K562 (cell line): ENCODE measurements at regions not wholly inside any gene's neighbourhood (a gene's known extent, or its start where the extent isn't known, plus 50 kb on each side); places are given as distances from the start of the nearest gene placed in this dataset.

Experiments
- CEBPG ChIP-seq, 3 experiments: fragments of 200-800 bp in 1 of 3; sonication (Bioruptor generic) in 1 of 3; sonication (generic) in 1 of 3; formaldehyde crosslinking in 1 of 3; IDR thresholded peaks in 2 of 3; conservative IDR thresholded peaks in 1 of 3; 2 replicates each; pipeline versions ENCODE4 v1.6.1 to v1.8.0; 2016 to 2022; ENCODE audit warnings: missing compliant biosample characterization in 2 of 3, missing genetic modification characterization in 2 of 3, mild to moderate bottlenecking in 1 of 3, missing genetic modification reagents in 1 of 3
- CUX1 ChIP-seq: fragments of 200-800 bp; sonication (Bioruptor generic); IDR thresholded peaks from 2 replicates; pipeline ENCODE4 v1.6.1; 2016; ENCODE audit warnings: missing genetic modification characterization, missing compliant biosample characterization
- ETV5 ChIP-seq: sonication (generic); formaldehyde crosslinking; IDR thresholded peaks from 2 replicates; pipeline ENCODE4 v1.4.0; 2020; ENCODE audit warnings: low read depth, mild to moderate bottlenecking, missing genetic modification reagents
- GTF2F1 ChIP-seq: IDR thresholded peaks from 2 replicates; pipeline ENCODE4 v1.6.1; 2011; ENCODE audit warnings: low read depth, low read length, improper control_type of control experiment

DNA sequence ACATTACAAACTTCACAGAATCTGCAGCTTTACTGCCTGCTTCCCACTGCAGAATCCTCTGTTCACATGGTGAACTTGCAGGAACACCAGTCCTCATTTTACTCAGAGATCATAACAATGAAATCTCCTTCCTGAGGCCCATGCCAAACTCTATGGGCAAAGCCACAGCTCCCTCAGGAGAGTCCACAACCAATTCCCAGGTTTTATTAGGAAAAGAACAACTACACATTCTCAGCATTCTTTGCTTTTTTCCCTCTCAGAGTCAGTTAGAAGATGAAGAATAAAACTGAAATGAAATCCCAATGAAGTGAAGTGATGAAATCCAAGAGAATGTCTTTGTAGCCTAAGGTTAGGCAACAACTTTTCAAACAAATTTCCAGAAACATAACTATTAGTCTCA is 233.7 kb downstream of the DSEL start:
- TF ChIP-seq ETV5 (no peak), CUX1 (no peak), CEBPG (CRISPR knock-in tag; IDR thresholded peaks at IDR 0.05) (no peak), CEBPG (tag; conservative IDR thresholded peaks at IDR 0.05 in 1 of 2, IDR thresholded peaks at IDR 0.05 in 1 of 2) (no peak), GTF2F1 (no peak)
